Mesenteric fat pad (tissue), 1 donor: ENCODE measurements at regions not wholly inside any gene's neighbourhood (a gene's known extent, or its start where the extent isn't known, plus 50 kb on each side); places are given as distances from the start of the nearest gene placed in this dataset.

ENCODE experiments used
- DNase-seq: peaks from one replicate; pipeline ENCODE4 v3.0.0-alpha.2; 2020; ENCODE audit warnings: low spot score
- donor health status: DM: yes; HTN: yes; CAD: no.

DNA sequence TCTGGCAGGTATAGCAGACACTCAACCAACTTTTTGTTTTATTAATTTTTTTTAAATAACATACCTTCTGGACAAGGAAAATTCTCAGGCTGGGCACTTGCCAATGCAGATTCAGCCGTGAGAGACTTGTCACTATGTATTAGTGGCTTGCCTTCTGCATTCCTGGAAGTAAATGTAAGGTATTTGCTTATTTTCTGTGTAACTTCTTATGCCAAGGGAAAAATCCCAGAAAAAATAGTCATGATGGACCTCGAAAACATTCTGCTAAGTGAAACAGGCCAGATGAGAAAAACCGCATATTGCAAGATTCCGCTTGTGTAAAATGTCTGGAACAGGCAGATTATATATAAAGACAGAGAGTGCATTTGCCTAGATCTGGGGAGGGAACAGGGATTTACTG, 260.3 kb upstream of the DAPK1 start:
- DNase-seq: no peak

DNA sequence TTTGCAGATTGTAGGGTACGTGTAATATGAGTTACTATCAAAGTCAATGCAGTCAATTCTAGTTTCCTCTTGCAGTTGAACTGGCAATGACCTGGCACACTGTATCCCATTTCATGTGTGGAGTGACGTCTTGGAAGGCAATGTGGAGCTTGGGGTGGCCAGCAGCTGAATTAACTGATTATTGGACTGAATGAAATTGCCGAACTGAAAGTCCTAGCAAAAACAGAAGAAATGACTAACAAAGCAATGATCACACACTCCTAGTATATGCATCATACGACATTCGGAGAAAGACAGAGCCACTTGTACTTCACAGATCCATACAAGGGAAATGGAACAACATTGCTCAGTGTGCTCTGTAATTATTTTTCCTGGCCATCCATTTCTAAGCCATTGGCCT, 259.1 kb upstream of the DAPK1 start:
- DNase-seq: no peak

DNA sequence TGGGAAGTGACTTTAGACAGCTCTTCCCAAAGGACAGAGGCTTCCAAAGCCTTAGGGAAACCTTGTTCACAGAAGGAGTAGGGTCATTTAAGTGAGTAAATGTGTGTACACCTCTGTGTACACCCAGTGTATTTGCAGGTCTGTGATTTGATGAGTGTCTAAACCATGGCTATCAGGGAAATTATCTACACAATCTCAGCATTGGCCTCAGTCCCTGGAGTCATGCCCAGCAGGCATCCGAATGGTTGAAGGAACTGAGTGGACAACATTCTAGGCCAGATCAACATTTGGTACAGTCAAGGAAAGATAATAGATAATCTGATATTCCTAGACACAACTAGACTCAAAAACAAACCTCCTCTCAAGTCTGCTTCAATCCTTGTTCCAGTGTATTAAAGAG, 258.4 kb upstream of the DAPK1 start:
- DNase-seq: no peak

DNA sequence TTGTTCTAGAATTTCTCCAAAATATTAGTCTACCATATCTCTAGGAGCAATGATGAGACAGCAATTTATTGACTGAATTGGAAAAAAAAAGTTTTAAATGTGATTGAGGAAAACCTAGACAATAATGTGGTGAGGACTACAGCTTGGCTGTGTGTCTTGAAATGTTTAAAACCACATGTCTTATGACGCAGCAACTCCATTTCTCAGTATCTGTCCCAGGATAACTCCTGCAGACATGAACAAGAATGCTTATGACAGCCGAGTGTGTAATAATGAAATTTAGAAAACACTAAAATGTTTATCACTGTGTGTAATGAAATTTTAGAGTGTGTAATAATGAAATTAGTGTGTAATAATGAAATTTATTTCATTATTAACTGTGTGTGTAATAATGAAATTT, 254.1 kb upstream of the DAPK1 start:
- no peak for DNase-seq

DNA sequence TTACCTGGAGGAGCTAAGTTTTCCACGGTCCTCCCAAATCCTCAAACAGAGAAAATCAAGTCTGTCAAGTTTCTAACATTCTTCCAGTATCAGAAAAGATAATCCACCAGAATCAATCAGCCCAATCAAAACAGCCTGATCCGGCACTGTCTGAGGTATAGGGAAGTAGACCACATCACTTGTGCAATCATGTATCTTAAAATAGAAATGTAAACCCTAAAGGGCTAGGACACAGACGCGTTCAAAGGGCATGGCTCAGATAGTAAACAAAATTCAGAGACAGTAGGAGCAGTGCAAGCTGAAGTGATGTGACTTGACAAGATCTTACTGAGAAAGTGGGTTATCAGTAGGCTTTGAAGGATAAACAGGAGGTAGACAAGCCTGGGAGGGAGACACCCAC, 252.4 kb upstream of the DAPK1 start:
- no peak for DNase-seq

DNA sequence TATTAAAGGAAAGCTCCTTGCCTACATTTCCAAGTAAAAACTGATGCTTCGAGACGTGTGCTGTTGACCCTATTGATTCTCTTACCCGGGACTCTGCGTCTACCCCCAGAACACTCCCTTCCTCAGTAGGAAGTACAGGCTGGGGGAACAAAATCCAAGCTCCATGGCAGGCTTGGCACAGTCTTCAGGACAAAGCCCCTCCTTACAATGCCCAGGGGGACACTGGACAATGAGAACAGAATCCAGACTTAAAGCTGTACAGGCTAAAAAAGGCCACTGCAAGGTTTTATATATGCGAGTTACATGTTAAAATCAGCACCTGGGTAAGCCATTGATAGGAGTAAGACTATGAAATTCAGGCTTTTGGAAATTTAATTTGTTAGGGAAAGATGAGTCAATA, 250.6 kb upstream of the DAPK1 start:
- DNase-seq: no peak

DNA sequence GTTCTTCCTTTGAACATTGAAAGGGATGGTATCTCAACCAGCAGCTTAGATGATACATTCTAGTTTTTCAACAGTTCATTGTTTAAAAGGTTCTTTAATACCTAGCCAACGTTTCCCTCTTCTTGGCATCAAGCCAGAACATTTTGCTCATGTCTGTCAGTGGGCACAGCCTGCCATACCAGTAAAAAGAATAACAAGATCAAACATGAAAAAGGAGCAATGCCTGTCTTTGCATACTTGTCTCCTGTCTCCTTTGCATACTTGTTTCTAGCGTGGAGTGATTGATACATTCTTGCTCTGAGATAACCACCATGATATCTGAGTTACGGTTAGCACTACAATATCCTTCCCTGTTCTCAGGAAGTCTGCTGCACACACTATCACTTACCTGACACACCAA, 248.6 kb upstream of the DAPK1 start:
- DNase-seq: no peak

DNA sequence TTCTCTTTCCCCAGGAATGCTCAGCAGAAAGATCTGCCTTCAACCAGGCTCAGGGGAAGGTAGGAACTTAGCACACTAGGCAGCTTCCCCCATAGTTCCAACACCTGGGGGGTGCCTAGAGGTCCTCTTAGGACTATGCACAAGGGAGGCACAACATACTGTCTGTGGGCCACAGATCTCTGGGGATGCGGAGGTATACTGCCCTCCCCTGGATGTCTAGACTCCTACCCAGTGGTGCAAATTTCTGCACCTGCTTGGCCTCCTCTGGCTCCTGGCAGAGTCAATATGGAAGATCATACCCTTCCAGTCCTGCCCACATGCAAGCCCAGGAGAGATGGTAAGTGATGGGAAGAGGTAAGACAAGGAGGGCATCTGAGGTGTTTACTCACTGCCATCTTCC, 247.5 kb upstream of the DAPK1 start:
- DNase-seq: no peak

DNA sequence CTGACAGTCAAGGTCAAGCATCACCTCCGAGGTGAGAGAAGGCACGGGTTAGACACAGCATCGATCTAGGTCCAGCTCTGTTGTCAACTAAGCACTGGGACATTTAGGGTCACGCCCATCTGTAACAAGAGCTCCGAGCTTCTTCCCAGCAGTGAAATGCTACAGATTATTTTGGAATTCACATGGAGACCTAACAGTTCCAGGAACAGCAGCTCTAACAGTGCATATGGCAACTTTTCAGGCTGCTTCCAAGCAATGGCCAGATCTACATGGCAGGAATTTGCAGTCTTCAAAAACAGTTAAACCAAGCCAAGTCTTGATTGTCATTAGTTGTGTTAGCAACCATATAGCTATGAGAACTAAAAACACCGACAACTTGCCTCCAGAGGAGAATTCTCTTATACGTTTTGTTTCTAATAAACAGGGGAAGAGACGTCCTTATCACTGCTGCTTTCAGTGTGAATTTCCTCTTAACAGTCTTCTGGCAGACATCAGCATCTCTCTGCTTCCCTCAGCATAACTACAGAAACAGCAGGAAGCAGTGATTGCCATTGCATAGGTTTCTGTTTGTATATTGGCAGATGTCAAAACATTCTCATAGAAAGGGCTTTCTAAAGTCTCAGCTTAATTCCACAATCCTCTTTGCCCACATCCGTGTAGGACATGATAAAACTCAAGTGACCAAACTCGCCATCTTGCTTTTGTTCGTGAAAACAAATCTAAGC, 242.1 kb upstream of the DAPK1 start:
- no peak for DNase-seq

DNA sequence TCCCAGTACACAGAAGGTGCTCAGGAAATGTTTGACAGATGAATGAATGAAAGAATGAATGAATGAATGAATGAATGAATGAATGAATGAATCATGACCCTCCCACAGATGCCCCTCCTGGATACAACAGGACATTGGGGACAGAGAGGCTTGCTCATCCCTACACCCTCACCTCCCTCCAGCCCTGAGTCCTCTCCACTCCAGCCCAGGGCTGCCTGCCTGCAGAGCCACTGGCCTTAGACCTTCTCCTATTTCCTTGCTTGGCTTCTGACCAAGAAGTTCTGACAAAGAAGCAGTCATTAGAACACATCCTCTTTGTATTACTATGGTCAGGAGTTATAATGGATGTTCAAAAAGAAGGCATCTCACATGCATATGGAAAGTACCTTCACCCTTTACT, 240.7 kb upstream of the DAPK1 start:
- no peak for DNase-seq

DNA sequence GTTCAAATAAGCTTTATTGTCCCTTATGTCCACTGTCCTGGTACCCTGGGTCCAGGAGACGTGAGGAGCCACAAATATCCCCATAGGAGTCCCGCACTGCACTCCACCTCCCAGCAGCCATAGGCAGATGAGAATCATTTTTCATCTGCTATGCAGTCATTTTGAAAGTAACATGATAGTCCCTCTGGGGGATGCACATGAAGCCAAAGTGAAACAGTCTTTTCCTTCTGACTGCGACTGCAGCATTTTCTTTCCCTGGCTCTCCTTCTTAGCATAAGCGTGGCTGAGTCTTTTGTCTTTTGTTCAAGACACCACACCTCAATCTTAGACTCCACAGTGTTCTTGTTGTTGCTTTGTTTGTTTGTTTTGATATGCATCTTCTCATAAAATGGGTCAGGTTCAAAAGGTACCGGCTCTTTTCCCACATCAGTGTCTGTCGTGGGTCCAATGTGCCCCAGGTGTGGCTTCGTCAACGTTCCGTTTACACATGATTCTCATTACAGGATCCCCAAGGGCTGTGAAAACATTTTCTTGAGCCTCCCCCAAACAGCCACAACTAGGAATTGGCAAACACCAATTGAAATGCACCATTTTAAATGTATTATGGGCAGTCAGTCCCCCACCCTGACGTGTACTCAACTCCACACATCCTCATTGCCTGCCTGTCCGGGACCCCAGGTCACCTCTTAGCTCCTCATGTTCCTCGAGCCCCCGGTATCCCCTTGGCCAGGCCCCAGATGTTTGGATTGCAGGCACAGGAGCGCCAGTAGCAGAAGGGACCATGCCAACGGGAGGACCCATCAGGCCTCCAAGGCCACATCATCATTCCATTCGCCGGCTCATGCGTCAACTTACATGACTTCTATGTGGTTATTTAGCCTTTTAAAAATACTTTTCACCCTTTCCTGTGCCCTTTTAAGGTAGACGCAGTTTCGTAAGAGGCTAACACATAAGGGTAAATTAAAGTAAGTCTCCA, 237.8 kb upstream of the DAPK1 start:
- DNase-seq: no peak

DNA sequence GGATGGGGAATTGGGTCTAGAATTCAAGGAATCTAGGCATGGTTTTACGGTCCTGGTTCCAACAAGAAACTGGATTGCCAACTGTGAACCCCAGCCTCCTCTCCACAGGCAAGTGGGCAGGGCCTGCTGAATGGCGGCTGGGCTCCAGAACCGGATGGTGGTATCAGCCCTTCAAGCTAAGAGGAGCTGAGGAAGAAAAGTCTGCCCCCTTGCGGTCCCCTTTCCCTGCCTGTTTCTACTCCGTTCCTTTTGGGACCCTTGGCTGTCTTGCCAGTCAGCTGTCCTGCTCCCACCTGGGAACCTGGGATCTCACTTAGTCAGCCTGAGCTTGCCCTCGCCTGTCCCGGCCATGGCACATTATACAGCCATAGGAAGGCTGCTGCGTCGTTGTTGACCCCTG, 234.4 kb upstream of the DAPK1 start:
- no peak for DNase-seq

DNA sequence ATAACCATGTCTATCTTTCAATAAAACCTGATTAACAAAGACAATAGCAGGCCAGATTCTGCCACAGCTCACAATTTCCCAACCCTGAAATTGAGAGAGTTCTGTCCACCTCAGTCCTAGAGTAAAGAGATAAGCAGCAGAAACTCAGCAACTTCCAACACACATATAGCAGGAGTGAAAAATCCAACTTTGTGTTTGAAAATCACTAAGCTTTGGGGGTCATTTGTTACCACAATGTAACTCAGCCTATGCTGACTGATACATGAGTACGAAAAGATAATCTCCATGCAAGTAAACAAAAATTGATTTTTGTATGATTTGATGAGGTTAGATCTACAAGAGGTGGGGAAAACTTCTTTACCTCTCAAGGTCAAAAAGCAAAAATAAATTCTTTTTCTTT, 231.0 kb upstream of the DAPK1 start:
- no peak for DNase-seq

DNA sequence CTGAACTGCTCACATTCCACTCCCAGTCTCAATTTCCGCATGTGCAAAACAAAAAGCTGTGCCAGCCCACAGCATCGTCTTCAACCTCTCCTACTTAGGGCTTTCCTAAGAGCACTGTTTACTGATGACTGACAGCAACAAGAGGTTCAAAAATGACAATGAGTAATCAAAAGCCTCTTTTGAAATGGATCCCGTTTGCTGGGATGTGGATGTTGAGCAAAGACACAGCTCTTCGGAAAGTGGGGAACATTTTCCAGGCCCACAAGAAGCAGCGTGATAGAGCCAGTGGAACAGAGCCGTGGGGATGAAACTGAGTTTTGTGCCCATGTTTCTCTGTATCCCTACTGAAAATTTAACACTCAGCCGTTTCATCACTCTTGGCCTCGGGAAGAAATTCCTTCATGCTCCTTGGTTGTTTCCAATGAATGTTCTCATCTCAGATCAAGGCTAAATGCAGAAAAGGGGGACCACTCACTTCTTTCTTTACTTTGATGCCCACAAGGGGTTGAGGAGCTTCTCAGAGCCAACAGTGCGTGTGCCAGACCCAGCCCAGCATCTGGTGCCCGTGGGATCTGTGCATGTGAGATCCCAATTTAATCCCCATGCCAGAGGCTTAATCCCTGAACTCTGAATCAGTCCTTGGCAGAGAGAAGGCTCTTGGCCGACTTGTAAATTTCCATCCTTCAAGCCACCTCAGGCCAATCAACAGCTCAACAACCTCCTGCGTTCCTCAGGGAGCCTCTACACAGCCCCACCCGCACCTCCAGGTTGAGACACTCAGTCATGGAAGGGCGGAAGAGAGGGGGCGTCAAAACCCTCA, 230.2 kb upstream of the DAPK1 start:
- DNase-seq: no peak

DNA sequence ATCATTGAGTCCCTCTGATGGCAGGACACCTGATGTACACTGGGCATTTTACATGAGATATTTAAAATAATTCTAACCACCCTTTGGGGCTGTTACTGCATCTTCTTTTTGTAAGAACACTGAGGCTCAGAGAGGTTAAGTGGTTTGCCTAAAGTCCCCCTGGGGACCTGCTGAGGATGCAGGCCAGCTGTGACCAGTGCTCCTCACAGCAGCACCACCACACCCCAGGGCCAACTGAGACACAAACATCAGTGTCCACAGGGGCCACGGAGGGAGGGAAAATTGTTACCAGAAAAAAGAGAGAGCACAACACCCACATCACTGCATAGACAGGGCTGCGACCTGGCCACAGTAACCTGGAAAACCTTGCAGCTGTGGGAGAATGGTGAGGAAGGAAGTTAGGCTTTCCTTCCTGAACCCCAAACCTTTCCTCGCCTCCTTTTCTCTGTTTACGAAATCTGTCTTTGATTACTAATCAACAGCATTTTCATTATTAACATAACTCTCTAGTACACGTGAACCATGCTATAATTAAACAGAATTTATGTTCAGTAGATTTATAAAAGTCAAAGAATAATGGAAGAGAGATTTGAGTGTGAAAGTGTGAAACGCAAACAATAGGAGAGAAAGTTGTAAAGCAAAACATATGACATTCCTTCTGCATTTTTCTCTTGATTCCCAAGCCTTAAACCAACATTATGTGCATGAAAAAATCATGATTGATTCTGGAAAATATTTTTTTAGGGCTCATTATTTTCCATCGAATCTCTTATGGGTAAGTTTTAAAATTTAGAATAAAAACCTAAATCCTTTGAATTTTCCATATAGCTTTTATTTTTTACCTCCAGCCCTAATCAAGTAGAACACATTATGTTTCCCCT, 228.1 kb upstream of the DAPK1 start:
- no peak for DNase-seq

DNA sequence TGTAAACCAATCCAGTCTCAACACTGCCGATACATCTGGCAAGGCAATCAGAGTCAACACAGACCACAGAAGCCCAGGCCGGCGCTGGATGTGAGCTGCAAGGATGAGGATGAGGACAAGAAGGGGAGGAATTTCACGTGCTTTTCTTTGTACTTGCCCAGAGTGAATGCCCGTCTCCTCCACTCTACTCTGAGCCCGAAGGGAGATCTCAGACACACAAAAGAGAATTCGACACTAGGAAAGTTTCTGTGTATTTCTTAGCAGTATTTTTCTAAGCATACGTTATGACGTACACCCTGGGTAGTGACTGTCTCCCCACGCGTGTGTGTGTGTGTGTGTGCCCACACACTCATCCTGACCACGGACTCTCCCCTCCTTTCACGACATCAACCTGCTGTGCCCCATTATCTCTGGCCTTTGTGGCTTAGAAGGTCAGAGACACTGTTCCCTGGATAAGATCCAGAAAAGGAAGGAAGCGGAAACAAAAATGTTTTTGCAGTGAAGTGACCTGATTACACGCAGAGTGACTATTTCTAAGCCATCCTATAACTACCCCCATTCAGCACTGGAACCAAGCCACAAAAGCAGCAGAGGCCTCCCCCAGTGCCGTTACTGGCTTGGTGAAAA, 227.3 kb upstream of the DAPK1 start:
- no peak for DNase-seq

DNA sequence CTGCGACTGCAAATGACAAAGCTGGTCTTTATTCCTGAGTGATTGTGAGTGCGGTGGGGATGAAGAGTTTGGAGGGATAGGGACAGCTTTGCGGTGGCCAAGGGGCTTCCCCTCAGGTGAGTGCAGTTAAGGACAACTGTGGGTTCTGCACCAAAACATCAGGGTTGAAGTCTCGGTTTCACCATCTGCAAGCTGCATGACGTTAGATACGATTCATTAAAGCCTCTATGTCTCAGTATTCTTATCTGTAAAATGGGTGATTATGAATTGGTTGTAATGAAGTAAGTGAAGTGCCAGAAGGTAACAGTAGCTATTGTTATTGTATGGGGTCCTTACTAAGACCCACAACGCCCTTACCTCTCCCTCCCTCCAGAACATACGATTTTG, 226.8 kb upstream of the DAPK1 start:
- DNase-seq: no peak

DNA sequence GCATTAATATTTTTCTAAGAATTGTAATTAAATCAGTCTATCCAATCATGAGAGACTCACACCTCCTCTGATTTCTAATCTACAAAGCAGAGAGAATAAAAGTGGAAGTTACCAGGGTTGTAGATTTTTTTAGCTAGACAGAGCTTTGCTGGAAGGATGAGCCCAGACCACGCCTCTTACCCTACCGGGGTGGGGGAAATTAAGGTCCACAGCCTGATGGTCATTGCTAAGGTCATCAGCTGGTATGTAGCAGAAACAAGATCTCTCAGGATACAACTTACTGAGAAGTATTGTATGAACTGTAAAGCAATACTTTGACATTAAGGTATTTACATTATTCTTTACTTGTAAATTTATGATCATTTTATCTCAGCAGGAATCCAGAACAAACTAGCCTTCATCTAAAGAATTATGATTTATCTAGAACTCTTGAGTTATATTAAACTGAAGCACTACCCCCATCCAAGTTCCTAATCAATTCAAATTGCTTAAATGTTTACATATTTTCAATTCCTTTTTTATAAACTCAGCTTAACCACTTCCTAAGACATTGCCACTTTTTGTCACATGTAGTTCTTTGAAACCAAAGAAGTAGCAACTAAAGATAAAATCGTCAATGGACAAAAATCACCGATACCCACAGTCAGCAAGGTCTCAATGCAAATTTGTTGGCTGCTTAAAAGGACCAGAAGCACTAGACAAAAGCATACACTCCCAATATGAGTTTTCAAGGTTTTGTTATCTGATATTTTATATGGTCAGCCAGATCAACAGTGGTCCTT, 225.8 kb upstream of the DAPK1 start:
- DNase-seq: no peak

DNA sequence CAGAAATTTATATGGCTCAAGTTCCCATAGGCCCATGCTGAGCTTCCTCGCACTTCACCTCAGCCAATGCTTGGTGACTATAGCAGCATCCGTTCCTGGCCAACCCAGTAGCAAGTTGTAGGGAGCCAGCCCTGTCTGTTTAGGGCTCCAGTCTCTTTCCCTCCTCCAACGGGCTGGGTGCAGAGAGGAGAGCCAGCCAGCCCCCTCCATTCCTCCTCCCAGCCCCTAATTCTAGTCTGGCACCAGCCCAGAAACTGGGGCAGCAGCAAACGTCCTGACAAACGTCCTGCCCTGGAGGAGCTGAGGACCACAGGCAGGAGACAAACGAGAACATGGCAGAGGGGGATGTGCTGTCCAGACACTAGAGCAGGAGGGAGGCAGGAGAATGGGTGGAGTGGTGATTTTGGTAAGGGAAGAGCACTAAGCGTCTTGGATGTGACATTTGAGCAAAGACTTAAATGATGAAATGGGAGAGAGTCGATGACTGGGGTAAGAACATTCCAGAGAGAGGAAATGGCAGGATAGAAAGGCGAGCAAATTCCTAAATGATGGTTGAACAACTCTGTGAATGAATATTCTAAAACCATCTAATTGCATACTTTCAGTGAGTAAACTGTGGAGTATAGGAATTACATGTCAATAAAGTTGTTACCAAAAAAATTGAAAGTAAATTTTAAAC, 222.5 kb upstream of the DAPK1 start:
- no peak for DNase-seq
